Activated CD8-positive, alpha-beta T cell treated with anti-CD3 and anti-CD28 coated beads, Interleukin-2, amount 10 ng/mL, durations not matched to agents 7 days and 5 days (primary cell): ENCODE measurements at regions not wholly inside any gene's neighbourhood (a gene's known extent, or its start where the extent isn't known, plus 50 kb on each side); places are given as distances from the start of the nearest gene placed in this dataset.

ENCODE experiments used
- ATAC-seq: fragments of 150-1000 bp; cut with Tn5 transposase; one replicate; pipeline ENCODE4 v1.10.0; 2021; ENCODE audit warnings: moderate library complexity
- CTCF ChIA-PET: fragments of 350-600 bp; sonication (Branson Sonifier 250); formaldehyde crosslinking; loops from one replicate; lab custom pipeline; 2021; ENCODE audit warnings: antibody characterized with exemption; lab: Charles Lee
- POLR2A ChIA-PET: fragments of 350-600 bp; sonication (Branson Sonifier 250); formaldehyde crosslinking; loops from one replicate; lab custom pipeline; 2021; ENCODE audit warnings: antibody characterized with exemption; lab: Charles Lee
- DNase-seq: peaks from one replicate; pipeline ENCODE4 v3.0.0-alpha.2; 2020
- H3K27ac Mint-ChIP-seq: one replicate; pipeline ENCODE4 v1.8.0; 2021; ENCODE audit warnings: mild to moderate bottlenecking, mixed read lengths
- H3K27me3 Mint-ChIP-seq: one replicate; pipeline ENCODE4 v1.8.0; 2021; ENCODE audit warnings: low read depth, mixed read lengths
- H3K36me3 Mint-ChIP-seq: one replicate; pipeline ENCODE4 v1.8.0; 2021; ENCODE audit warnings: low read depth, mixed read lengths
- H3K4me1 Mint-ChIP-seq: one replicate; pipeline ENCODE4 v1.8.0; 2021; ENCODE audit warnings: low read depth, mixed read lengths
- H3K4me3 Mint-ChIP-seq: one replicate; pipeline ENCODE4 v1.8.0; 2021; ENCODE audit warnings: mild to moderate bottlenecking, mixed read lengths
- H3K9me3 Mint-ChIP-seq: one replicate; pipeline ENCODE4 v1.8.0; 2022; ENCODE audit warnings: mixed read lengths; ENCODE audit not compliant: insufficient read depth

GRCh38 chr9:108158236-108158995 lies 668.8 kb upstream of the KLF4 start:
- no peaks in the 10 kb centered on the region for H3K9me3 Mint-ChIP-seq
- H3K4me1 Mint-ChIP-seq: no peaks in the 10 kb centered on the region
- ChIA-PET POLR2A (no interaction called here), CTCF (no interaction called here)
- H3K4me3 Mint-ChIP-seq: no peak overlapping the region
- DNase-seq: no peak
- ATAC-seq: no peak
- no peak overlapping the region for H3K27ac Mint-ChIP-seq
- no peaks in the 10 kb centered on the region for H3K27me3 Mint-ChIP-seq
- H3K36me3 Mint-ChIP-seq: no peaks in the 10 kb centered on the region

GRCh38 chr9:108156270-108156998 lies 666.9 kb upstream of the KLF4 start:
- CTCF ChIA-PET: no interaction called here
- H3K27ac Mint-ChIP-seq: no peak overlapping the region
- ATAC-seq (no peak), DNase-seq (no peak)
- POLR2A ChIA-PET: no interaction called here
- no peaks in the 10 kb centered on the region for H3K27me3 Mint-ChIP-seq
- H3K36me3 Mint-ChIP-seq: no peaks in the 10 kb centered on the region
- no peaks in the 10 kb centered on the region for H3K9me3 Mint-ChIP-seq
- H3K4me3 Mint-ChIP-seq: no peak overlapping the region
- no peaks in the 10 kb centered on the region for H3K4me1 Mint-ChIP-seq

DNA sequence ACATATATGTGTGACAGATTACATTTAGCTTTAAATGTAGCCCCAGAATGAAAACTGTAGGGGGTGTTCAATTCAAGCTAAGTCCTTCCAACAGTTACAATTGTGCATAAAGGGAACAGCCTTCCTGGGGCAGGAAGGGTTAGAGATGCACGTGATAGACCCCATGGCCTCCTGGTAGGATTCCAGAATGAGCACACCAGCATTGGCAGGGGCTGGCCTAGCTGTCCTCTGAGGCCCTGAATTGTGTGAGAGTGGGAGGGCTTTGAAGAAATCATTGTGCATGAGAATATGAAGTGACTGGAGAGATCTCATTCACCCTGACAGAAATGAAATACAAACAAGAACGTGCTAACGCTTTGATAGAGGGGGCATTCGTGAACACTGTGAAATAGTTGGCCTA lies 663.8 kb upstream of the KLF4 start:
- ChIA-PET CTCF (no interaction called here), POLR2A (no interaction called here)
- Mint-ChIP-seq H3K27me3 (no peaks in the 10 kb centered on the region), H3K27ac (no peak overlapping the region), H3K4me3 (no peak overlapping the region), H3K4me1 (no peaks in the 10 kb centered on the region), H3K36me3 (no peaks in the 10 kb centered on the region), H3K9me3 (no peaks in the 10 kb centered on the region)
- no peak for DNase-seq
- no peak for ATAC-seq

GRCh38 chr9:108150736-108151586 lies 661.4 kb upstream of the KLF4 start:
- no peaks in the 10 kb centered on the region for H3K36me3 Mint-ChIP-seq
- no peak overlapping the region for H3K27ac Mint-ChIP-seq

DNA sequence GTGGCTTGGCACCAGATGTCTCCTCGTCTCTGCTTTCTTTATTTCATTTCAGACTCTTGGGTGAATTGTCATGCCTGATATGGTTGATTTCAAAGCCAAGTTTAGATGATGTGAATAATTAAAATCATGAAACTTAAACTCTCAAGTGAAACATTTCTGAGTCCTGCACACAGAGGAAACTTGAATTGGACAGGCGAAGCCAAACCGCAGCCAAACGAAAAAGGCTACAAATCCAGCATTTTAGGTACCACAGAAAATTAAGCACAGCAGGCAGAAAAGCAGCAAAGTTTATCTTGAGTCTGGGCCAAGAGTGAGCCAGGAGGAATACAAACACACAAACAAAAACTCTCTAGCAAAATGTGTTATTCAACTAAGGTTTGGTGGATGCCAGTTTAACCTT lies 659.8 kb upstream of the KLF4 start:
- no peaks in the 10 kb centered on the region for H3K27me3 Mint-ChIP-seq
- ChIA-PET CTCF (no interaction called here), POLR2A (no interaction called here)
- DNase-seq: no peak
- H3K27ac Mint-ChIP-seq: no peak overlapping the region
- no peak overlapping the region for H3K4me3 Mint-ChIP-seq
- peaks cover under 1% of the 10 kb centered on the region for H3K9me3 Mint-ChIP-seq
- ATAC-seq: no peak
- no peaks in the 10 kb centered on the region for H3K4me1 Mint-ChIP-seq
- no peaks in the 10 kb centered on the region for H3K36me3 Mint-ChIP-seq

More at GRCh38 chr9:108150736-108151586, 661.4 kb upstream of the KLF4 start:
- Mint-ChIP-seq H3K27me3 (no peaks in the 10 kb centered on the region), H3K9me3 (no peaks in the 10 kb centered on the region), H3K4me3 (no peak overlapping the region), H3K4me1 (no peaks in the 10 kb centered on the region)
- ATAC-seq (no peak), DNase-seq (no peak)
- ChIA-PET POLR2A (no interaction called here), CTCF (no interaction called here)

DNA sequence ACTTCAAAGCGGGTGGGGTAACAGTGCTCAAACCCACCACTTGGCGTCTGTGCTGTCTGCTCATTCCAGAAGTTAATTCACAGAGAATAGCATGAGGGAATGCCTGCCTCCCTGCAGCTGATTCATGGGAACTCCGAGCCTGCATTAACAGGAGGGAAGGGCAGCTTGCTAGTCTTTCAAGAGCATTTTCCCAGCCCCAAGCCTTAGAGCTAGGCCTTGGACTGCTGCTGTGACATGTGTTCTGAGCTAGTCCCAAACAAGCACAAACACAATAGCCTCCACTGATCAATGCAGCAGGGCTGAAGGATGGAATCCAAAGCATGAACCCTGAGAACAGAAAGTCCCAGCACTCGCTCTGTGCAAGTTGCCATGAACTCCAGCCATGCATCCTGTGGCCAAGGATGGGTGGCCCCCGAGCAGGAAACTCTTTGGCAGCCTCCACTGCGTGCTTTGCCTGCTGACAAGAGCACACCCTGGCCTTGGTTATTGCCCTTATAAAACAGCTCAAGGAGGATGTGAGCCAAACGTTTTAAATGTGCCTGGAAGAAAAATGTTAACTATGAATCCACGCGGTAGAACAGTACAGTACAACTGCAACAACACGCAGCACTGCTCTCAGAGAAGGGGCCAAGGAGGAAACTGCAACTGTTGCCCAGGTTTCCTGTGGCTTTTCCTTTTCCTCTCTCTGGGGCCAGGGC lies 653.1 kb upstream of the KLF4 start:
- Mint-ChIP-seq H3K9me3 (peaks cover 4% of the 10 kb centered on the region), H3K27ac (no peak overlapping the region), H3K4me1 (no peaks in the 10 kb centered on the region), H3K36me3 (no peaks in the 10 kb centered on the region), H3K4me3 (no peak overlapping the region), H3K27me3 (no peaks in the 10 kb centered on the region)
- ChIA-PET CTCF (no interaction called here), POLR2A (no interaction called here)
- DNase-seq (no peak), ATAC-seq (no peak)

- no peak for DNase-seq
- ChIA-PET POLR2A (no interaction called here), CTCF (no interaction called here)
- Mint-ChIP-seq H3K27ac (no peak overlapping the region), H3K36me3 (no peaks in the 10 kb centered on the region), H3K4me1 (no peaks in the 10 kb centered on the region), H3K27me3 (no peaks in the 10 kb centered on the region), H3K4me3 (no peak overlapping the region), H3K9me3 (peaks cover 4% of the 10 kb centered on the region)
- ATAC-seq: no peak
Observed at GRCh38 chr9:108142142-108142503, 652.6 kb upstream of the KLF4 start.

DNA sequence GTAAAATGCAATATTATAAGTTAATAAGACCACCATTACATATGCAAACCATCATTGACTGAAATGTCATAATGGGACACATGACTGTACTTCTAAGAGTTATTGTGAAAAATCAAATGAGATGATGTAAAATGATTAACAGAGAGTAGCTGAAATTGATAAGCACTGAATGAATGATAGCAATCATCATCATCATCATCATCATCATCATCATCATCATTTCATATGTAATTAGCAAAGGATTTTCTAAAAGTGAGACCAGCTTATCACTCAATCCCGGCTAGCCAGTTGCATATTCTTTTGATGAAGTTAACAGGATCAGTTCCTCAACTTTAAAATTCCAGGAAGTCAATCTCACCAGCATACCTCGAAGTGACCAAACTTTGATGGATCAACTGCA lies 650.3 kb upstream of the KLF4 start:
- Mint-ChIP-seq H3K36me3 (no peaks in the 10 kb centered on the region), H3K27ac (no peak overlapping the region), H3K4me3 (no peak overlapping the region), H3K9me3 (peaks cover 4% of the 10 kb centered on the region), H3K27me3 (no peaks in the 10 kb centered on the region), H3K4me1 (no peaks in the 10 kb centered on the region)
- ChIA-PET CTCF (no interaction called here), POLR2A (no interaction called here)
- DNase-seq: no peak
- ATAC-seq: no peak

GRCh38 chr9:108138516-108138915 lies 648.9 kb upstream of the KLF4 start:
- Mint-ChIP-seq H3K4me3 (no peak overlapping the region), H3K27ac (no peak overlapping the region), H3K27me3 (no peaks in the 10 kb centered on the region), H3K9me3 (no peaks in the 10 kb centered on the region), H3K4me1 (no peaks in the 10 kb centered on the region), H3K36me3 (no peaks in the 10 kb centered on the region)
- ATAC-seq: no peak
- DNase-seq: no peak
- ChIA-PET CTCF (no interaction called here), POLR2A (no interaction called here)

DNA sequence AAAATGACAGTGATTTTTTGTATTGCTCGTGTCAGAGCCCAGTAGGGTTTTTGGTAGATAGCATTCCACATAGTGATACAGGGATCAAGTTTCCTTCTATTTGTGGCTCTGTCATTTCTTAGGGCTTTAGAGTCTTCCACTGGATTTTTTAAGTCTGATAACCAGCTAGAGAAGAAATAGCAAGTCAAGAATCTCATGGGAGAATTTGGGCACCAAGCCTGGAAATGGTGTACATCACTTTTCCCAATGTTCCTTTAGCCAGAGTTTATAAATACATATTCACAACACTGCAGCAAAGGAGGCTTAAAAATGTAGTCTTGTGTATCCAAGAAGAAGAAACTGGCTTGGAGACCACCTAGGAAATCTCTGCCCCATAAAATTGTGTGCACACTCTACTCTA lies 647.1 kb upstream of the KLF4 start:
- no peaks in the 10 kb centered on the region for H3K9me3 Mint-ChIP-seq
- CTCF ChIA-PET: no interaction called here
- H3K27me3 Mint-ChIP-seq: no peaks in the 10 kb centered on the region
- POLR2A ChIA-PET: no interaction called here
- no peaks in the 10 kb centered on the region for H3K4me1 Mint-ChIP-seq
- no peak for ATAC-seq
- no peaks in the 10 kb centered on the region for H3K36me3 Mint-ChIP-seq
- H3K4me3 Mint-ChIP-seq: no peak overlapping the region
- DNase-seq: no peak
- H3K27ac Mint-ChIP-seq: no peak overlapping the region

- Mint-ChIP-seq H3K27me3 (no peaks in the 10 kb centered on the region), H3K36me3 (no peaks in the 10 kb centered on the region), H3K4me3 (no peak overlapping the region), H3K27ac (no peak overlapping the region), H3K9me3 (no peaks in the 10 kb centered on the region), H3K4me1 (no peaks in the 10 kb centered on the region)
- CTCF ChIA-PET: no interaction called here
- POLR2A ChIA-PET: no interaction called here
- DNase-seq (no peak), ATAC-seq (no peak)
Observed at GRCh38 chr9:108134486-108135128, 645.0 kb upstream of the KLF4 start.
